ENCODE measurements at regions not wholly inside any gene's neighbourhood (a gene's known extent, or its start where the extent isn't known, plus 50 kb on each side); places are given as distances from the start of the nearest gene placed in this dataset.

DNA sequence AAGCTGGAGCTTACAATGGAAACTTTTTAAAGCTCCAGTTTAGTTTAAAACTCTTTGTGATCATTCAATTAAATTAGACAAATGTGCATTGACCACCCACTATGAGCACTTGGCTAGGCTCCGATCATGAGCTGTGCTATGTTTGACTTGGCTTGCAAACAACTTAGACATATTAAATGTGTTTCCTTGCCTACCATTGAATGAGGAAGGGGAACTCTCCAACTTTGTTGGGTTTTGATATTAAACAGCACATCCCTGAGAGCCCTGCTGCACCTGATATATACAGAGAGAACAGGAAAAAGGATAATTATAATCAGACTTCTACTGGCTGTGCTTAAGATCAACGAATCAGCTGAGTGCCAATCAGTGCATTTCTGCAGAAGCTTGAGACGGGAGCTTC lies 71.4 kb upstream of the ADGRL3 start:
- POLR2A ChIA-PET, result no interaction called here
- no peak overlapping the region for H3K4me3 Mint-ChIP-seq
- H3K36me3 Mint-ChIP-seq (ENCODE audit: low read depth), result no peaks in the 10 kb centered on the region
- no peaks in the 10 kb centered on the region for H3K4me1 Mint-ChIP-seq
- CTCF ChIA-PET, result no interaction called here
- H3K27me3 Mint-ChIP-seq, result no peaks in the 10 kb centered on the region
- H3K9me3 Mint-ChIP-seq, result peaks cover 2% of the 10 kb centered on the region
- DNase-seq, result no peak
- no peak overlapping the region for H3K27ac Mint-ChIP-seq

DNA sequence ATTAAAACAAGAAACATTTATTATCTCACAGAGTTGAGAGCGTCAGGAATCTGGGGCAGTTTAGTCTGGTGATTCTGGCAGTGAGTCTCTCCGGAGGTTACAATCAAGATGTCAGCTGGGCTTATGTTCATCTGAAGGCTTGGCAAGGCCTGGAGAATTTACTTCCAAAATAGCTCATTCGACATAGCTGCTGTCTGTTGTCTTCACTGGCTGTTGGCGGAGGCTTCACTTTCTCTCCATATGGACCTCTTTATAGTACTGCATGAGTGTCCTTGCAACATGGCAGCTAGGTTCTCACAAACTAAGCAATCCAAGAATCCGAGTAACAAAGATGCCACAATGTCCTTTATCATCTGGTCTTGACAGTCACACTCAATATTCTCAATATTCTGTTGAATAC lies 70.2 kb upstream of the ADGRL3 start:
- ChIA-PET POLR2A (no interaction called here), CTCF (no interaction called here)
- H3K4me3 Mint-ChIP-seq, result no peak overlapping the region
- no peak overlapping the region for H3K27ac Mint-ChIP-seq
- H3K4me1 Mint-ChIP-seq, result no peaks in the 10 kb centered on the region
- no peaks in the 10 kb centered on the region for H3K27me3 Mint-ChIP-seq
- no peak for DNase-seq
- H3K36me3 Mint-ChIP-seq (ENCODE audit: low read depth), result no peaks in the 10 kb centered on the region
- peaks cover 6% of the 10 kb centered on the region for H3K9me3 Mint-ChIP-seq

DNA sequence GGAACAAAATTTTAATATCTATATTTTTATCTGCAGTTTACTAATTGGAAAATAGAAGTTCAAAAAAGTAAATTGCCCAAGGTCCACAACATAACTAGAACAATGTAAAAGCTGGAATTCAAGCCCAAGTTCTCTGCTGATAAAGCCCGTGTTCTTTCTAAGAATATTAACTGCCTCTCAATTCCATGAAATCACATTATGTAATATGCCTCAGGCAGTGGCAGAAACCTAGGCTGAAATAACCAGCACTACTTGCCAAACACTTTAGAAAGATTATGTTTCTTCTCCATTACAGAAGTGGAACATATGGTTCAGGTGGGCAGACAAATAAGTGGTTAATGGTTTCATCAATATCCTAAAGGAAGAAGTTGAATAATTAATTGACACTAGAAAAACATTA lies 56.7 kb upstream of the ADGRL3 start:
- Mint-ChIP-seq H3K4me3 (no peak overlapping the region), H3K27me3 (no peaks in the 10 kb centered on the region), H3K9me3 (peaks cover 6% of the 10 kb centered on the region), H3K4me1 (no peaks in the 10 kb centered on the region), H3K27ac (no peak overlapping the region), H3K36me3 (ENCODE audit: low read depth) (no peaks in the 10 kb centered on the region)
- ChIA-PET POLR2A (no interaction called here), CTCF (no interaction called here)
- DNase-seq, result no peak

DNA sequence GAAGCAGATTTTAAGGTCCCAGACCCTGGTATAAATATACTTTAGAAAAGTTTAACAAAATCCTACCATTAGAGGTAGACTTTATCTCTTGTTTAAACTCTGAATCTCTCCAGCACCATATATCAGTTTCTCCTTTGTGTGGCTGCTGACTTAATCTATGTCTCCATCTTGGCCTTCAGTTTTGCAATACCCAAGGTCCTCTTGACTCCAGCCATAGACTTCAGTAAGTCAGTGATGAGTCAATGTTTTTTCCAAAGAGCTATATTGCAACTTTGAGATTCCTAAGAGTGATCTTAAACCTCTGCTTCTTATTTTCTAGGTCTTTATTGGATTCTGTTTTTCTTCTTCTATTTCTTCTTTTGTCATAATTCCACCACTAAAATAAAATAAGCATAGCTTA lies 50.8 kb upstream of the ADGRL3 start:
- Mint-ChIP-seq H3K4me3 (no peak overlapping the region), H3K9me3 (no peaks in the 10 kb centered on the region), H3K27me3 (no peaks in the 10 kb centered on the region), H3K36me3 (ENCODE audit: low read depth) (no peaks in the 10 kb centered on the region), H3K4me1 (no peaks in the 10 kb centered on the region), H3K27ac (no peak overlapping the region)
- ChIA-PET POLR2A (no interaction called here), CTCF (no interaction called here)
- DNase-seq, result no peak
